ENCODE measurements at regions not wholly inside any gene's neighbourhood (a gene's known extent, or its start where the extent isn't known, plus 50 kb on each side); places are given as distances from the start of the nearest gene placed in this dataset.

GRCh38 chr18:76055025-76055424 lies 440.0 kb downstream of the ZNF516 start:
- no peak for TF ChIP-seq CTCF (conservative IDR thresholded peaks at IDR 0.05 in 1 of 2, IDR thresholded peaks at IDR 0.05 in 1 of 2; ENCODE audit: low read depth in 1 of 2, low read length in 2 of 2)
- no peak for TF ChIP-seq EZH2 (IDR thresholded peaks at IDR 0.05; ENCODE audit: low read length, missing control alignments)
- DNase-seq (ENCODE audit: low read depth in 2 of 2) = no peak
- H3K9ac ChIP-seq (ENCODE audit: insufficient read depth, low read length) = no peak overlapping the region
- H2AFZ ChIP-seq (ENCODE audit: low read length) = no peak overlapping the region
- no peaks in the 10 kb centered on the region for H3K9me3 ChIP-seq (ENCODE audit: control insufficient read depth, insufficient read depth, low read depth, low read length)
- no peak overlapping the region for H3K4me2 ChIP-seq (ENCODE audit: extremely low read depth, insufficient read depth, low read length)
- H3K36me3 ChIP-seq (ENCODE audit: control insufficient read depth, insufficient read depth, low read length) = no peaks in the 10 kb centered on the region
- H3K27ac ChIP-seq (ENCODE audit: insufficient read depth, low read length) = no peak overlapping the region
- H3K4me1 ChIP-seq (ENCODE audit: control insufficient read depth, extremely low read depth, insufficient read depth, low read length) = no peaks in the 10 kb centered on the region
- no peaks in the 10 kb centered on the region for H4K20me1 ChIP-seq (ENCODE audit: control insufficient read depth, extremely low read depth, insufficient read depth, low read length)
- H3K79me2 ChIP-seq (ENCODE audit: control insufficient read depth, insufficient read depth, low read length) = no peaks in the 10 kb centered on the region
- H3K4me3 ChIP-seq (replicated peaks in 1 of 4; ENCODE audit: control extremely low read depth in 1 of 4, insufficient read depth in 1 of 4, low read depth in 3 of 4, low read length in 4 of 4) = no peak overlapping the region
- H3K27me3 ChIP-seq (ENCODE audit: control insufficient read depth, insufficient read depth, low read length) = no peaks in the 10 kb centered on the region

- Histone ChIP-seq H3K9ac (ENCODE audit: insufficient read depth, low read length) (no peak overlapping the region), H3K4me2 (ENCODE audit: extremely low read depth, insufficient read depth, low read length) (no peak overlapping the region), H3K27ac (ENCODE audit: insufficient read depth, low read length) (no peak overlapping the region), H3K9me3 (ENCODE audit: control insufficient read depth, insufficient read depth, low read depth, low read length) (no peaks in the 10 kb centered on the region), H3K4me1 (ENCODE audit: control insufficient read depth, extremely low read depth, insufficient read depth, low read length) (no peaks in the 10 kb centered on the region), H4K20me1 (ENCODE audit: control insufficient read depth, extremely low read depth, insufficient read depth, low read length) (no peaks in the 10 kb centered on the region), H3K4me3 (replicated peaks in 1 of 4; ENCODE audit: control extremely low read depth in 1 of 4, insufficient read depth in 1 of 4, low read depth in 3 of 4, low read length in 4 of 4) (no peak overlapping the region), H3K36me3 (ENCODE audit: control insufficient read depth, insufficient read depth, low read length) (no peaks in the 10 kb centered on the region), H3K27me3 (ENCODE audit: control insufficient read depth, insufficient read depth, low read length) (no peaks in the 10 kb centered on the region), H3K79me2 (ENCODE audit: control insufficient read depth, insufficient read depth, low read length) (no peaks in the 10 kb centered on the region), H2AFZ (ENCODE audit: low read length) (no peak overlapping the region)
- TF ChIP-seq EZH2 (IDR thresholded peaks at IDR 0.05; ENCODE audit: low read length, missing control alignments) (no peak), CTCF (conservative IDR thresholded peaks at IDR 0.05 in 1 of 2, IDR thresholded peaks at IDR 0.05 in 1 of 2; ENCODE audit: low read depth in 1 of 2, low read length in 2 of 2) (no peak)
- no peak for DNase-seq (ENCODE audit: low read depth in 2 of 2)
These were observed 440.9 kb downstream of the ZNF516 start for GRCh38 chr18:76054156-76054555.

GRCh38 chr18:76053551-76053950 lies 441.5 kb downstream of the ZNF516 start:
- Histone ChIP-seq H3K4me1 (ENCODE audit: control insufficient read depth, extremely low read depth, insufficient read depth, low read length) (no peaks in the 10 kb centered on the region), H4K20me1 (ENCODE audit: control insufficient read depth, extremely low read depth, insufficient read depth, low read length) (no peaks in the 10 kb centered on the region), H3K36me3 (ENCODE audit: control insufficient read depth, insufficient read depth, low read length) (no peaks in the 10 kb centered on the region), H3K9me3 (ENCODE audit: control insufficient read depth, insufficient read depth, low read depth, low read length) (no peaks in the 10 kb centered on the region), H3K4me2 (ENCODE audit: extremely low read depth, insufficient read depth, low read length) (no peak overlapping the region), H3K27ac (ENCODE audit: insufficient read depth, low read length) (no peak overlapping the region), H3K4me3 (replicated peaks in 1 of 4; ENCODE audit: control extremely low read depth in 1 of 4, insufficient read depth in 1 of 4, low read depth in 3 of 4, low read length in 4 of 4) (no peak overlapping the region), H3K27me3 (ENCODE audit: control insufficient read depth, insufficient read depth, low read length) (no peaks in the 10 kb centered on the region), H3K9ac (ENCODE audit: insufficient read depth, low read length) (no peak overlapping the region), H3K79me2 (ENCODE audit: control insufficient read depth, insufficient read depth, low read length) (no peaks in the 10 kb centered on the region), H2AFZ (ENCODE audit: low read length) (no peak overlapping the region)
- TF ChIP-seq CTCF (conservative IDR thresholded peaks at IDR 0.05 in 1 of 2, IDR thresholded peaks at IDR 0.05 in 1 of 2; ENCODE audit: low read depth in 1 of 2, low read length in 2 of 2) (no peak), EZH2 (IDR thresholded peaks at IDR 0.05; ENCODE audit: low read length, missing control alignments) (no peak)
- DNase-seq (ENCODE audit: low read depth in 2 of 2) = no peak

All from fibroblast of lung (primary cell).